NCI-H2081 treated with DMSO at 0.1 percent for 48 hours (cell line): ENCODE measurements at regions not wholly inside any gene's neighbourhood (a gene's known extent, or its start where the extent isn't known, plus 50 kb on each side); places are given as distances from the start of the nearest gene placed in this dataset.
A peak's percentile ranks its signal among the peaks of the same experiment; 100 is the strongest.

Experiments
- DNase-seq: peaks from one replicate; lab custom pipeline; 2025; lab: John Stamatoyannopoulos, UW

GRCh38 chr4:132540797-132541196 is 608.3 kb upstream of the PCDH10 start:
- DNase-seq = peak; percentile 22

GRCh38 chr4:132542228-132542627 is 606.9 kb upstream of the PCDH10 start:
- no peak for DNase-seq

- DNase-seq = no peak
These were observed 600.6 kb upstream of the PCDH10 start for GRCh38 chr4:132548463-132548862.

- DNase-seq = no peak
These were observed 592.8 kb upstream of the PCDH10 start for GRCh38 chr4:132556316-132556715.

- DNase-seq = no peak
These were observed 591.4 kb upstream of the PCDH10 start for GRCh38 chr4:132557660-132558059.

- no peak for DNase-seq
These were observed 584.2 kb upstream of the PCDH10 start for GRCh38 chr4:132564920-132565319.

- no peak for DNase-seq
These were observed 583.6 kb upstream of the PCDH10 start for GRCh38 chr4:132565542-132565941.

GRCh38 chr4:132572210-132572609 is 576.9 kb upstream of the PCDH10 start:
- DNase-seq = no peak

GRCh38 chr4:132587626-132588025 is 561.5 kb upstream of the PCDH10 start:
- no peak for DNase-seq

GRCh38 chr4:132592340-132592739 is 556.8 kb upstream of the PCDH10 start:
- no peak for DNase-seq

- no peak for DNase-seq
These were observed 556.2 kb upstream of the PCDH10 start for GRCh38 chr4:132592850-132593249.

- no peak for DNase-seq
These were observed 555.2 kb upstream of the PCDH10 start for GRCh38 chr4:132593717-132594400.

- no peak for DNase-seq
These were observed 552.9 kb upstream of the PCDH10 start for GRCh38 chr4:132596186-132596585.

- no peak for DNase-seq
These were observed 543.5 kb upstream of the PCDH10 start for GRCh38 chr4:132605551-132605950.

- no peak for DNase-seq
These were observed 534.4 kb upstream of the PCDH10 start for GRCh38 chr4:132614682-132615081.

- DNase-seq = no peak
These were observed 529.1 kb upstream of the PCDH10 start for GRCh38 chr4:132619968-132620367.

GRCh38 chr4:132642016-132642817 is 506.9 kb upstream of the PCDH10 start:
- no peak for DNase-seq

- no peak for DNase-seq
These were observed 502.9 kb upstream of the PCDH10 start for GRCh38 chr4:132646186-132646585.

GRCh38 chr4:132651196-132651595 is 497.9 kb upstream of the PCDH10 start:
- no peak for DNase-seq

- DNase-seq = no peak
These were observed 488.9 kb upstream of the PCDH10 start for GRCh38 chr4:132660181-132660580.

GRCh38 chr4:132662456-132662855 is 486.6 kb upstream of the PCDH10 start:
- no peak for DNase-seq

GRCh38 chr4:132669786-132670185 is 479.3 kb upstream of the PCDH10 start:
- DNase-seq = no peak

GRCh38 chr4:132670557-132670956 is 478.5 kb upstream of the PCDH10 start:
- DNase-seq = no peak

GRCh38 chr4:132683957-132684356 is 465.1 kb upstream of the PCDH10 start:
- DNase-seq = no peak
